CD4-positive, alpha-beta T cell treated with Interleukin-4 for 4 hours (primary cell): ENCODE measurements at regions not wholly inside any gene's neighbourhood (a gene's known extent, or its start where the extent isn't known, plus 50 kb on each side); places are given as distances from the start of the nearest gene placed in this dataset.

ENCODE experiments used
- DNase-seq: peaks from one replicate; pipeline ENCODE4 v3.0.0-alpha.2; 2020

GRCh38 chr2:23330214-23330613, 54.8 kb upstream of the KLHL29 start:
- no peak for DNase-seq
